HCT116 (cell line): ENCODE measurements at regions not wholly inside any gene's neighbourhood (a gene's known extent, or its start where the extent isn't known, plus 50 kb on each side); places are given as distances from the start of the nearest gene placed in this dataset.

Experiments used
- EGR1 ChIP-seq: IDR thresholded peaks from 2 replicates; pipeline ENCODE4 v1.6.1; 2012; ENCODE audit warnings: low read depth
- EZH2 ChIP-seq: fragments of 200-600 bp; sonication (generic); IDR thresholded peaks from 2 replicates; pipeline ENCODE4 v1.6.1; 2017; ENCODE audit warnings: antibody characterized with exemption, mixed run types
- POLR2A ChIP-seq: IDR thresholded peaks from 2 replicates; pipeline ENCODE4 v1.7.0; 2011; ENCODE audit warnings: borderline replicate concordance; ENCODE audit not compliant: insufficient read depth, insufficient read length; ENCODE audit errors: extremely low read depth
- POLR2AphosphoS5 ChIP-seq: IDR thresholded peaks from 2 replicates; pipeline ENCODE4 v1.6.1; 2011; ENCODE audit warnings: mild to moderate bottlenecking, low read depth, low read length, moderate library complexity
- RAD21 ChIP-seq: IDR thresholded peaks from 2 replicates; pipeline ENCODE4 v1.6.1; 2012; ENCODE audit warnings: low read depth, mild to moderate bottlenecking
- SIN3A ChIP-seq: IDR thresholded peaks from 2 replicates; pipeline ENCODE4 v1.6.1; 2012; ENCODE audit warnings: low read depth
- SP1 ChIP-seq: IDR thresholded peaks from 2 replicates; pipeline ENCODE4 v1.6.1; 2012; ENCODE audit warnings: low read depth
- ZNF274 ChIP-seq: fragments of 200-500 bp; sonication (Bioruptor generic); IDR thresholded peaks from 2 replicates; pipeline ENCODE4 v1.6.1; 2014; ENCODE audit warnings: mild to moderate bottlenecking, low read depth, low read length, inconsistent platforms
- TF ChIP-seq, protein P1 (sequence below), 3 experiments: fragments of 200-600 bp in 1 of 3; sonication (generic) in 1 of 3; IDR thresholded peaks in 2 of 3; conservative IDR thresholded peaks in 1 of 3; 2 replicates each; pipeline ENCODE4 v1.5.1; 2012 to 2017; ENCODE audit warnings: low read depth in 2 of 3, low read length in 2 of 3, antibody characterized with exemption in 1 of 3, borderline replicate concordance in 1 of 3, control low read depth in 1 of 3, mild to moderate bottlenecking in 1 of 3, mixed read lengths in 1 of 3, mixed run types in 1 of 3, moderate library complexity in 1 of 3; ENCODE audit not compliant: insufficient read depth in 1 of 3
- TF ChIP-seq, protein P2 (sequence below): IDR thresholded peaks from 2 replicates; pipeline ENCODE4 v1.6.1; 2012

DNA sequence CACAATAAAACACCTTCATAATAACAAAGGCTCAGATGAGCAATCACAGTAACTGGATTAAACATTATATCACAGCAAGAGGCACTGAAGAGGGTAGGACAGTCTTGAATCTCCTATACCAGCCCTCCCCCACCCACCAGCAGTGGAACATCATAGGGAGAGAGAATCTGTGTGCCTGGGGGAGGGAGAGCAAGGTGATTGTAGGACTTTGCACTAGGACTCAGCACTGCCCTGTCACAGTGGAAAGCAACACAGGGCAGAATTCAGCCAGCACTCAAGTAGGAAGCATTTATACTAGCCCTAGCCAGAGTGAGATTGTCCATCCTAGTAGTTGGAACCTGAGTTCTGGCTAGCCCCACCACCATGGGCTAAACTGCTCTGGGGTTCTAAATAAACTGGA is 400.2 kb downstream of the HAO1 start:
- TF ChIP-seq, protein P1, sequence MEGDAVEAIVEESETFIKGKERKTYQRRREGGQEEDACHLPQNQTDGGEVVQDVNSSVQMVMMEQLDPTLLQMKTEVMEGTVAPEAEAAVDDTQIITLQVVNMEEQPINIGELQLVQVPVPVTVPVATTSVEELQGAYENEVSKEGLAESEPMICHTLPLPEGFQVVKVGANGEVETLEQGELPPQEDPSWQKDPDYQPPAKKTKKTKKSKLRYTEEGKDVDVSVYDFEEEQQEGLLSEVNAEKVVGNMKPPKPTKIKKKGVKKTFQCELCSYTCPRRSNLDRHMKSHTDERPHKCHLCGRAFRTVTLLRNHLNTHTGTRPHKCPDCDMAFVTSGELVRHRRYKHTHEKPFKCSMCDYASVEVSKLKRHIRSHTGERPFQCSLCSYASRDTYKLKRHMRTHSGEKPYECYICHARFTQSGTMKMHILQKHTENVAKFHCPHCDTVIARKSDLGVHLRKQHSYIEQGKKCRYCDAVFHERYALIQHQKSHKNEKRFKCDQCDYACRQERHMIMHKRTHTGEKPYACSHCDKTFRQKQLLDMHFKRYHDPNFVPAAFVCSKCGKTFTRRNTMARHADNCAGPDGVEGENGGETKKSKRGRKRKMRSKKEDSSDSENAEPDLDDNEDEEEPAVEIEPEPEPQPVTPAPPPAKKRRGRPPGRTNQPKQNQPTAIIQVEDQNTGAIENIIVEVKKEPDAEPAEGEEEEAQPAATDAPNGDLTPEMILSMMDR (IDR thresholded peaks at IDR 0.05 in 2 of 3, conservative IDR thresholded peaks at IDR 0.05 in 1 of 3; ENCODE audit: borderline replicate concordance in 1 of 3, insufficient read depth in 1 of 3, low read depth in 2 of 3, low read length in 2 of 3), result no peak
- TF ChIP-seq POLR2A, result no peak
- no peak for TF ChIP-seq RAD21
- no peak for TF ChIP-seq EZH2
- TF ChIP-seq ZNF274, result no peak
- no peak for TF ChIP-seq POLR2AphosphoS5
- TF ChIP-seq SIN3A, result no peak
- TF ChIP-seq, protein P2, sequence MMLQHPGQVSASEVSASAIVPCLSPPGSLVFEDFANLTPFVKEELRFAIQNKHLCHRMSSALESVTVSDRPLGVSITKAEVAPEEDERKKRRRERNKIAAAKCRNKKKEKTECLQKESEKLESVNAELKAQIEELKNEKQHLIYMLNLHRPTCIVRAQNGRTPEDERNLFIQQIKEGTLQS, result no peak
- TF ChIP-seq EGR1, result no peak
- no peak for TF ChIP-seq SP1
